ENCODE measurements at regions not wholly inside any gene's neighbourhood (a gene's known extent, or its start where the extent isn't known, plus 50 kb on each side); places are given as distances from the start of the nearest gene placed in this dataset.

- no peak for TF ChIP-seq CTCF (IDR thresholded peaks at IDR 0.05)
- no peak for TF ChIP-seq EZH2phosphoT487 (IDR thresholded peaks at IDR 0.05)
- no peak for TF ChIP-seq EZH2 (IDR thresholded peaks at IDR 0.05)
Measured at GRCh38 chr2:239739206-239739605, 285.9 kb downstream of the NDUFA10 start.

Data from neural progenitor cell (in vitro differentiated cells).